ENCODE measurements at regions not wholly inside any gene's neighbourhood (a gene's known extent, or its start where the extent isn't known, plus 50 kb on each side); places are given as distances from the start of the nearest gene placed in this dataset.

- DNase-seq (ENCODE audit: low spot score) = no peak
Measured at GRCh38 chr2:167431949-167432348, 543.7 kb downstream of the XIRP2 start.

- DNase-seq (ENCODE audit: low spot score) = no peak
Measured at GRCh38 chr2:167430447-167430846, 542.2 kb downstream of the XIRP2 start.

GRCh38 chr2:167424803-167425755 is 536.8 kb downstream of the XIRP2 start:
- no peak for DNase-seq (ENCODE audit: low spot score)

- DNase-seq (ENCODE audit: low spot score) = no peak
Measured at GRCh38 chr2:167424221-167424620, 535.9 kb downstream of the XIRP2 start.

GRCh38 chr2:167423731-167424130 is 535.5 kb downstream of the XIRP2 start:
- no peak for DNase-seq (ENCODE audit: low spot score)

- DNase-seq (ENCODE audit: low spot score) = no peak
Measured at GRCh38 chr2:167420211-167420610, 531.9 kb downstream of the XIRP2 start.

- DNase-seq (ENCODE audit: low spot score) = no peak
Measured at GRCh38 chr2:167415068-167415467, 526.8 kb downstream of the XIRP2 start.

GRCh38 chr2:167411367-167411766 is 523.1 kb downstream of the XIRP2 start:
- no peak for DNase-seq (ENCODE audit: low spot score)

- DNase-seq (ENCODE audit: low spot score) = no peak
Measured at GRCh38 chr2:167406558-167406957, 518.3 kb downstream of the XIRP2 start.

- no peak for DNase-seq (ENCODE audit: low spot score)
Measured at GRCh38 chr2:167404627-167405284, 516.5 kb downstream of the XIRP2 start.

- no peak for DNase-seq (ENCODE audit: low spot score)
Measured at GRCh38 chr2:167401309-167401708, 513.0 kb downstream of the XIRP2 start.

GRCh38 chr2:167400546-167400945 is 512.3 kb downstream of the XIRP2 start:
- DNase-seq (ENCODE audit: low spot score) = no peak

- DNase-seq (ENCODE audit: low spot score) = no peak
Measured at GRCh38 chr2:167398873-167399272, 510.6 kb downstream of the XIRP2 start.

- no peak for DNase-seq (ENCODE audit: low spot score)
Measured at GRCh38 chr2:167388901-167389300, 500.6 kb downstream of the XIRP2 start.

GRCh38 chr2:167388497-167388896 is 500.2 kb downstream of the XIRP2 start:
- DNase-seq (ENCODE audit: low spot score) = no peak

- DNase-seq (ENCODE audit: low spot score) = no peak
Measured at GRCh38 chr2:167386694-167387093, 498.4 kb downstream of the XIRP2 start.

GRCh38 chr2:167383610-167384194 is 495.4 kb downstream of the XIRP2 start:
- no peak for DNase-seq (ENCODE audit: low spot score)

- no peak for DNase-seq (ENCODE audit: low spot score)
Measured at GRCh38 chr2:167381349-167381748, 493.1 kb downstream of the XIRP2 start.

- no peak for DNase-seq (ENCODE audit: low spot score)
Measured at GRCh38 chr2:167380555-167380954, 492.3 kb downstream of the XIRP2 start.

GRCh38 chr2:167380094-167380493 is 491.8 kb downstream of the XIRP2 start:
- no peak for DNase-seq (ENCODE audit: low spot score)

- no peak for DNase-seq (ENCODE audit: low spot score)
Measured at GRCh38 chr2:167369083-167369482, 480.8 kb downstream of the XIRP2 start.

- DNase-seq (ENCODE audit: low spot score) = no peak
Measured at GRCh38 chr2:167368371-167368770, 480.1 kb downstream of the XIRP2 start.

GRCh38 chr2:167365216-167365615 is 476.9 kb downstream of the XIRP2 start:
- DNase-seq (ENCODE audit: low spot score) = no peak

Measured in mucosa of gallbladder (tissue), 1 donor.